GM20000 (cell line): ENCODE measurements at regions not wholly inside any gene's neighbourhood (a gene's known extent, or its start where the extent isn't known, plus 50 kb on each side); places are given as distances from the start of the nearest gene placed in this dataset.

Experiments used
- DNase-seq: peaks from one replicate; pipeline ENCODE4 v3.0.0; 2012; ENCODE audit warnings: low spot score
- TF ChIP-seq, protein P1 (sequence below): IDR thresholded peaks from 2 replicates; pipeline ENCODE4 v1.5.1; 2012; ENCODE audit warnings: mild to moderate bottlenecking, control low read depth; ENCODE audit errors: extremely low read depth, missing control alignments

DNA sequence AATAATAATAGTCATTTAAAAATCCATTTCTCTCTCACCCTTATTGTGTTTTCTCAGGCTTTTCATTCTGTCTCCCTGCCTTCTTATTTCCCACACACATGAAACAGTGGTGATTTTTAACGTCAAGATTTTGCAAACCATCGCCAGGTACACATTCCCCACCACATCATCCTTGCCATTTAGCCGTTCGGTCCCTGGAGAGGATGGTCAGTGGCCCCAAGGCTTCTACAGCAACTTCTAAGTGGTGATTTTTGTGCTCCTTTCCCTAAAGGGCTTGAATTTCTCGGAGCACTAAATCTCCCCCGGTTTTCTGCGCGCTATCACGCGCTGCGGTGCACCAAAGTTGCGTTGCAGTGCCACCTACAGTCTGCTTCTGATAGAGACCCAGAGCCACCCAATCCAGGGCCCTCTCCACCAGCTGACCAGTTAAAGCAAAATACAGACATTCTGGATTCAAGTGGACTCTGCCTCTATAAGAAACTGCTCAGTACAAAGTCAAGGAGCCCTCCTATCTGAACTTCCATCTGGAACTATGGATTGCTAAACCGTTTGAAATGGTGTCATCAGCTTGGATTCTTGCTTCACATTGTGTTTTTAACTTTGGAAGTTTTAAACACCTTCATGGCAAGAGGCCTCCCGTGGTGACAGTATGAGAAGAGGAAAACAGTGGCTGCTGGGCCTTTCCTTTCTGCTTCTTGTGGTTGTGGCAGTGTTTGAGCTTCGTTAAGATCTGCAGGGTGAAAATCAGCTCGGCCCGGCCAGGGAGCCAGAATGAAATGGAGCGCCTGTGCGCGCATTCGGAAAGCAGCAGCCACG, 234.0 kb downstream of the SPTSSA start:
- DNase-seq: peak; percentile 76
- TF ChIP-seq, protein P1, sequence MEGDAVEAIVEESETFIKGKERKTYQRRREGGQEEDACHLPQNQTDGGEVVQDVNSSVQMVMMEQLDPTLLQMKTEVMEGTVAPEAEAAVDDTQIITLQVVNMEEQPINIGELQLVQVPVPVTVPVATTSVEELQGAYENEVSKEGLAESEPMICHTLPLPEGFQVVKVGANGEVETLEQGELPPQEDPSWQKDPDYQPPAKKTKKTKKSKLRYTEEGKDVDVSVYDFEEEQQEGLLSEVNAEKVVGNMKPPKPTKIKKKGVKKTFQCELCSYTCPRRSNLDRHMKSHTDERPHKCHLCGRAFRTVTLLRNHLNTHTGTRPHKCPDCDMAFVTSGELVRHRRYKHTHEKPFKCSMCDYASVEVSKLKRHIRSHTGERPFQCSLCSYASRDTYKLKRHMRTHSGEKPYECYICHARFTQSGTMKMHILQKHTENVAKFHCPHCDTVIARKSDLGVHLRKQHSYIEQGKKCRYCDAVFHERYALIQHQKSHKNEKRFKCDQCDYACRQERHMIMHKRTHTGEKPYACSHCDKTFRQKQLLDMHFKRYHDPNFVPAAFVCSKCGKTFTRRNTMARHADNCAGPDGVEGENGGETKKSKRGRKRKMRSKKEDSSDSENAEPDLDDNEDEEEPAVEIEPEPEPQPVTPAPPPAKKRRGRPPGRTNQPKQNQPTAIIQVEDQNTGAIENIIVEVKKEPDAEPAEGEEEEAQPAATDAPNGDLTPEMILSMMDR: peak; percentile 75

DNA sequence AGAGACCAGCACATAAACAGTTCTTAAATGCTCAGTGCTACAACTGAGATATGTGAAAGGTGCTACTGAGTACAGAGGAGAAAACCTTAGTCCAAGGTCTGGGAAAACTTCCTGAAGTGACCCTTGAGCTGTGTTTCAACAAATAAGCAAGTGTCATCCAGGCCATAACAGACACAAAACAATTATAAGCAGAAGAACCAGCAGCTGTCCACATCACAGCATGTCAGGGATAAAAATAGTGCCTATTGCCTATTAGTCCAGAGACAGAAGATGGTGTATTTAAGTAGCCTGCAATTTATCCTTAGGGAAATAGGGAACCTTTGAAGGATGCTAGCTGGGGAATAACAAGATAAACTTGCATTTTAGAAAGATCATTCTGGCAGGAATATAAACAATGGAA, 237.8 kb downstream of the SPTSSA start:
- no peak for DNase-seq
- TF ChIP-seq, protein P1: no peak

DNA sequence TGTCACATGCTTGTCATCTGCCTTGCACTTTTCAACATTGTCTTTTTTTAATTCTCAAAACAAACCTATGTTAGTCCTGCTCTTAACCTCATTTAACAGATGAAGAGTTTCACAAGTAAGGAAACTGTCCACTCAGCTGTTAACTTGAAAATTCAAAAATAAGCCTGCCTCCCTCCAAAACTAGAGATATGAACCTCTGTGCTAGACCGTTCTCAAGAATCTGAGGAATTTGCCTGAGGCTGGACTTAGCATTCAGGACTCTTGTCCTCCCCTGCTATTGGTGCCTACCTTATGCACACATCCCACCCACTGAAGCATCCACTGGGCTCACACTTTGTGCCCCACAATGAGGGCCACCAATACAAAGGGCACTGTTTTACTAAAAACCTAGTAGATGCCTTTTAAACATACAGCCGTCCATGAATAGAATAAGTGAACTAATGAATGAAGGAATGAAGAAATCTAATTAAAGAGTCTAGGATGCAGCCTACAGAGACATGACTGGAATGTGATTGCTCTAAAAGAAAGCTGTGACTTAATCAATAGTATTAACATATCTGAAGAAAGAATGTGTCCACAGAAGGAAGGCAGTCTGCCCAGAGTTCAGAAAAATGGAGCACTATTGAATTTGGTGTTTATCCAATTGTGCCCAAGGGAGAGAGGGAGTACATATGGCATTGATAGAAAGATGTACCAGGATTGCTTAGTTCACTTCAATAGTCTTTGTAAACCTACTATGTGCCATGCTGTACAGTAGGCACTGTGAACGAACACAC, 238.5 kb downstream of the SPTSSA start:
- TF ChIP-seq, protein P1: no peak
- no peak for DNase-seq

DNA sequence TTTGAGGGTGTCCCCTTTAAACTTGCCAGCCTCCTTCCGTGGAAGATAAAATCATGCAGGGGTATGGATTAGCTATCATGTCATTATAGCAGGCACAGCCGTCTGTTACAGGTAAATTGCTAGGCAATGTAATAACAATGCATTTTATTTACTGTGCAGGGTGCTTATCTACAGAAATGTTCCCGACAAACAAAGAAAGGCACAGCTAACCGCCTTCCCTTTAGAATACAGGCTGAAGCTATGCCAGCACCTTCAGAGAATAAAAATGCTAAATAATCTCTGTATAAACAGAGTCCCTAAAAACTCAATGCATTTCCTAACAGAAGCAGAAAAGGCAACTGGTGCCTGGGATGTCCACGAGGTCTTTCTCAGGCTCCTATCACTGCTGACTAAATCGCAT, 239.2 kb downstream of the SPTSSA start:
- TF ChIP-seq, protein P1: no peak
- no peak for DNase-seq

DNA sequence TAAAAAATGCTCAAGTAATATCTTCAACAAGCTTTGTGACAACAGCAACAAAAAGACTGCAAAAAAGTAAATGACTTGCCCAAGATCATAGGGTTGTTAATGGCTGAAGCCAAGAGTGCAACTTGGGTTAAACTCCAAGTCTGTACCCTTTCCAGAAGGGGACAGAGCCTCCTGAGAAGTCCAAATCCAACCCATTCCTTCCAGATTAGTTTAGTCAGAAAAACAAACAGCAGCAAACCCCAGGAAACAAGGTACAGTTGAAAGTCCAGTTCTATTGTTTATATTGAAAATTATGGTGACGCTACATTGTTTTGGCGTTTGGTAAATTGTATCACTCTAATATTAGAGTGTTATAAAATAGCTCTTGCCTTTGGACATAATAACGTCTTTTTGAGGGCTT, 239.9 kb downstream of the SPTSSA start:
- DNase-seq: no peak
- TF ChIP-seq, protein P1: no peak

DNA sequence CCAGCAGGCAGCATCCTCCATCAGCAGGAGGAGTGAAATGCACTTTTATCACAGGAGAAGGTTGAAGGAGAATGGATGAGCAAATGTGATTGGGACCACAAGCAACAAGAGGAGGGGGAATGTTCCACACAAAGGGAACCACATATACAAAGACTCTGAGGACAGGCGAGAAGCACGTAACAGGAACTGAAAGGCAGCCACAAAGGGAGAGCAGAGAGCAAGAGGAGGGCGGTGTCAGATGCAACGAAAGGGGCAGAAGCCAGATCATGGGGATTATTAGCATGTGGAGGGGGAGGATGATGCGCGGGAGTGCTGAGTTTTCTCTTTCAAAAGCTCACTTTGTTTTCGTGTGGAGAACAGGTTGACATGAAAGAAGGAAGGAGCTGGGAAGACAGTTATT, 241.1 kb downstream of the SPTSSA start:
- TF ChIP-seq, protein P1: no peak

DNA sequence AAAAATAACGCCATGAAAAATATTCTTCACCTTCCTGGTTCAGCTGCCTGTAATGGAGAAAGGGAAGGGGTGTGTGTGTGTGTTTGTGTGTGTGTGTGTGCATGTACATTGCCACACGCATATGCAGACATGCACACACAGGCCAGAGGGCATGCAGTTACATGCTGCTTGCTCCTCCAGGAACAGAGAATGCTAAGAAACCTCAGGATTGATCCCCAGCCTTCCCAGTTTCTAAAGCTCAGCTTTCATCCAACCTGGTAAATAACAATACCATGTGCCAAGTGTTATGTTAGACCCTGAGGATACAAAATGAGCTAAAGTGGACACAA, 241.7 kb downstream of the SPTSSA start:
- no peak for DNase-seq
- TF ChIP-seq, protein P1: no peak

More for the DNA sequence above, 241.1 kb downstream of the SPTSSA start:
- peak; percentile 66 for DNase-seq
